ENCODE measurements at regions not wholly inside any gene's neighbourhood (a gene's known extent, or its start where the extent isn't known, plus 50 kb on each side); places are given as distances from the start of the nearest gene placed in this dataset.

GRCh38 chr1:239696317-239696716 is 309.9 kb downstream of the CHRM3 start:
- no peak for DNase-seq

- DNase-seq: no peak
These were observed 314.3 kb downstream of the CHRM3 start for GRCh38 chr1:239700667-239701066.

DNA sequence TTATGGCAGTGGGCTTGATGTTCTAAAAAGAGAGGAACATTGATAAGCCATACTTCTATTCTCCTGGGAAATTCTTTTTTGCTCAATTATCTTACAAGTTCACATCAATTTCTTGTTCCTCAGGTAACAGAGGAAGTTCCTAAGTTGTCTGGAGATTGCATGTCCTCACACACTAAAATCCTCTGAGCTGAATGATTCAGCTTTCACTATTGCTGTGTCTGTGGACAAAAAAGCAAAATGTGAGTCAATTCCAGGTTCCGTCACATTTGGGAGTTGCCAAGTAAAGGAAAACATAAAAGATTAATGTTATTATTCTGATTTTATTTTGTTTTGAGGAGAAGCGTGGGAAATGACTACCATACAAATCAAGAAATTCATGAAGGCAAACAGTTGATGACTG is 316.7 kb downstream of the CHRM3 start:
- DNase-seq: no peak

GRCh38 chr1:239706245-239706892 is 320.0 kb downstream of the CHRM3 start:
- DNase-seq: no peak

GRCh38 chr1:239707615-239708014 is 321.2 kb downstream of the CHRM3 start:
- DNase-seq: no peak

GRCh38 chr1:239708622-239709021 is 322.3 kb downstream of the CHRM3 start:
- no peak for DNase-seq

GRCh38 chr1:239711768-239712167 is 325.4 kb downstream of the CHRM3 start:
- no peak for DNase-seq

- no peak for DNase-seq
These were observed 330.9 kb downstream of the CHRM3 start for GRCh38 chr1:239717097-239717917.

DNA sequence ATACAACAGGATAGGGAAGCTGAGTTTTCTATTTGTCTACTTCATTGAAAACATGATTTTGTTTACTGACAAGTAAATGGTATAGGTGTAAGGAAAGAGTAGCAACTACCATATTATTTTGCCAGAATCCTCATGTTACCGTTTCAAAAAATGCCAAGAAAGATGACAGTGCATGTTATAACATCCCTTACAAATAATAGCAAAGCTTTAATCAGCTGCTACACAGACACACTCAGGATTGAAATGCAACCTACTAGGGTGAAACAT is 331.5 kb downstream of the CHRM3 start:
- no peak for DNase-seq

DNA sequence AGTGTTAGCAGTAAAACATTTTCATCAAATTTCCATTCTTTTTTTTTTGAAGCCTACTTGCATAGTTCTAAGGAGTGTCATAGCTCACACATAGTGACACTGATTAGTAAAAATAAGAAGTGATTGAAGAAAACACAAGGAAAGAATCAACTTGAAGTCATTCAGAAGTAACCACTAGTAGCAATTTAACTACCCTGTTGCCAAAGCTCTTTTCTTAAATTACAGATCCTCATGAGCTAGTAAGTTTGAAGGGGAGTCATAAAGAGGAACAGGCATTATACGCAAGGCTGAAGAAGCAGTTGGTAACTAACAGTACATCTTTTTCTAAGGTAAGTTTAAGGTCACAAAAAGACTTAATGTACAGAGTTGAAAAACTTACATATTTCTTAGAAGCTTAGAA is 332.2 kb downstream of the CHRM3 start:
- DNase-seq: no peak

GRCh38 chr1:239718997-239719628 is 332.7 kb downstream of the CHRM3 start:
- no peak for DNase-seq

DNA sequence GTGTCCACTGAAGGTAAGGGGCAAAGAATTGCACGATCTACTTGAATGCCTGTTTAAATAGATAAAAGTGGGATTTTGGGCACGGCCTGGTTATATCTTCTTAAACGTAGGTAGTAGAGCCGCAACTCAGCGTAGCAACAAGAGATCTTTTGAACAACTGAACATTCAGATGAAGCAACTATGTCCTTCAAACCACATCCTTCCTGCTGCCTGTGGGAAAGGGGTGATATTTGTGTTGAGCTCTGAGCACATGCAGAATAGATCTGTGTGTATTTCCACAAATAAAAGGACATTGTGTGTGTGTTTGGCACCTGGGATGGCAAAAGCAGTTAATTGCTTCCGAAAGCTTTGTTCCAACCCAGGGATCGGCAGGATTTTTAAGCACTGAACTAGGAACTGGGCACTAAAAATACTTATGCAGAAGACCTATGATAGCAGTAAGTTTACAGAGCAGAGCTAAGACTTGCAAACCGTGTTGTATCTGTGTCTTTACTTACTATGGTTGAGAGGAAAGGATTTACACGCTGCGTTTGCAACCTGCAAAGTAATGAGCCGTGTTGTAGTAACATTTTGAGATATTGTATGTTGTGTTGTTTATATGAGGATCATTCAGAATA is 333.4 kb downstream of the CHRM3 start:
- no peak for DNase-seq

- no peak for DNase-seq
These were observed 335.7 kb downstream of the CHRM3 start for GRCh38 chr1:239722035-239722434.

DNA sequence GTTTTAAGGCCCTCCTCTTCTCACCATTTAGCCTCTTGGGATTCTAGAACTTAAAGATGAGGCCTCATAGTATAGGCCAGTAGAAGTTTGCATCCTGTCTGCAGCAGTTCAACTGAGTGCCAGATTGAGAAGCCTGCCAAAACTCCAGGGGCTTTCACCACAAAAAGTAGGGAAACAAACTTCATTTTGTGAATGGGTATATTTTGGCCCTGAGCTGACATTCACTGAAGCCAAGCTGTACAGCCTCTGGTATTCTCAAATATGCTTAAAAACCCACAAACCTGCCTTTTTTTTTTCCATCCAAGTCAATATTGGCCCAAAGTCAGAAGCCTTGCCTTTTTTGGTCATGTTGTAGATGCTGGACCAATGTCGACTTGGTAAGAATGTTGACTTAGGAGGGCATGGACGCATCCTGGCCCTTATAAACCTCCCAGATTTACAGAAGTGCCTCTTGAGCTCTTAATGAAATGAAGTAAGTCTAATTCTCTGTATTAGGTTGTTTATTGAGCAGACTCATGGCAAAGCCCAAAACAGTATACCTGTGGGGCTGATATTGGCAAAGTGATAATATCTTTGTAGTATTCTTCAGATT is 337.5 kb downstream of the CHRM3 start:
- DNase-seq: no peak

- DNase-seq: no peak
These were observed 339.0 kb downstream of the CHRM3 start for GRCh38 chr1:239725371-239725770.

DNA sequence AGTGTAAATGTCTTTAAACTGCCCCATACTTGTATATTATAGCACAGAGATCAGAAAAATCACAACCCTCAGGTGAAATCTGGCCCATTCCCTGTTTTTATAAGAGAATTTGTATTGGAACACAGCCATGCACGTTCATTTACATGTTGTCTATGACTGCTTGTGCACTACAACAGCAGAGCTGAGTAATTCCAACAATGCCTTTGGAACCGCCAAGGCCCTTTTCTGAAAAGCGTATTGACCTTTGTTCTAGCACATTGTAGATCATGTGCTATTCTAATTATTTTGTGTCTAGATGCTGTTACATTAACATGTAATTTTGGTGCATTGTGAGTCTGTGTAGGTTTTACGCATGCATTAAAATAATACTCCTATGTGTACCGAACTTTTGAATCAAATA is 339.6 kb downstream of the CHRM3 start:
- DNase-seq: no peak

- no peak for DNase-seq
These were observed 344.0 kb downstream of the CHRM3 start for GRCh38 chr1:239730378-239730777.

DNA sequence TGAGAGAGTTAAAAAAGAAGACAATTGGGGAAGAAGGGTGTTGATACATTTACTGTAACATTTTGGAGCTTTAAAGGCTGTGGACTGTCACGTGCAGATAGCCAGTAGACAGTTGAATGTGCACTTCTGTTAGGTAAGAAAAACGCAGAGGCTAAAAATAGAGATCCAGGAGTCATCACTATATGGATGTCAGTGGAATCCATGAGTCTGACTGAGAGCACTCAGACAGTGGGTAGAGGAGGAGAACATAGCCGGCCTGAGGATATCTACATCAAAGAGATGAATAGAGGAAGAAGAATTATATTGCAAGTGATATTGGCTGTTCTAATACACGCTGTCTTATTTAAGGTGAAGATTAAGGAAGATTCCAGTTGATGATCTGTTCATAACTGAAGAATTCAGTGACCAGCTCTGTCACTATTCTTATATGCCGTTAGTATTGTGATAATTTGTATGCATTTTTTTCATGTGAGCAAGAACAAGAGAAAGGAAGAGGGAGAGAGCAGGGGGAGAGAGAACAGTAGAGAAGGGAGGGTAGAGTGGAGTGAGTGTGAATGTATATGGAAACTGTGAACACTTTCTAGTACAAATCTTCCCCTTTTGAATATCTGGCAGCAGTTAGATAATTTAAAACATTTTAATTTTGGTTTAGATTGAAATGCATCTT is 344.8 kb downstream of the CHRM3 start:
- no peak for DNase-seq

DNA sequence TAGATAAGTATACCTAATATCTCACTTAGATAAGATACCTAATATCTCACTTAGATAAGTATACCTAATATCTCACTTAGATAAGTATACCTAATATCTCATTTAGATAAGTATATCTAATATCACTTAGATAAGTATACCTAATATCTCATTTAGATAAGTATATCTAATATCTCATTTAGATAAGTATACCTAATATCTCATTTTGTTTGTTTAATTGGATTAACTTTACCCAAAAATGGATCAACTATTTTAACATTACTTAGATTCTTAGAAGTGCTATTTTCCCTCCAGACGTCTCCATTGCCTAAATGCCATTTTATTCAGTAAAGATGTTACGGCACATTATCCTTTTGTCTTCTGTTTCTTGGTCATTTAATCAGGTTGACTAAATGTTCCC is 346.4 kb downstream of the CHRM3 start:
- no peak for DNase-seq

- DNase-seq: no peak
These were observed 347.6 kb downstream of the CHRM3 start for GRCh38 chr1:239733995-239734394.

- DNase-seq: no peak
These were observed 348.7 kb downstream of the CHRM3 start for GRCh38 chr1:239735111-239735510.

DNA sequence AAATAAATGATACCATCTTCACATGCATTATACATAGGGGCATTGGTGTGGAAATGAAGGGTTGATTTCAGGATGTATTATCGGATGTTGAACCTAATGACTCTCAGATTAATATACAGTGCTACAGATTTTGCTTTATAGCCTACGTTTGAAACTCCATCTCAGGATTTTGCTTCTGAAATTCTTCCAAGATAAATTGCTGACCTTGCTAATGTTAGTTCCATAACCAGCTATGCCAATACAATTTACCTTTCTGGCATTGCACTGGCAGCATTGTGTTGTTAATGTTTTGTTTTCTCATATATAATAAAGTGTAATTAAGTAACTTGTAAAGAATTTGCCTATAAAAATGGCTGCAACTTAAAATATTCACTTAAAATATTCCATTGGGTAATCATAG is 350.1 kb downstream of the CHRM3 start:
- DNase-seq: no peak

DNA sequence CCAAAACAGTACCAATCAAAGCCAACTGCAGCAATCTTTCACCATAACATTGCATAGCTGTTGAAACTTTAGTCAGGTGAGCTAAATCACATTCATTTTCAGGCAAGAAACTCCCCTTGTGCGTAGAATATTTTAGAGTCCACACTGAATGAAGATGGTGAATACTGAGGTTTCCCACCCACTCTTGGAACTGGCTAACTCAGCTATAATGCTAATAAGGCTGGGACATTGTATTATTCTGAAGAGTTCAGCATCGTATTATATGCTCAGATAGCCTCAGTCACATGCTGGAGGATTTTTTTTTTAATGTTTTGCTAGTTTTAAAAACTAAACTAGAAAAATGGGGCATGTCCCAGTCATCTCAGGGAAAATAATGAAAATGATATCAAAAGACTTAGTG is 352.3 kb upstream of the FMN2 start:
- DNase-seq: no peak
